Ishikawa (cell line): ENCODE measurements at regions not wholly inside any gene's neighbourhood (a gene's known extent, or its start where the extent isn't known, plus 50 kb on each side); places are given as distances from the start of the nearest gene placed in this dataset.

Experiments used
- CEBPB ChIP-seq: IDR thresholded peaks from 2 replicates; pipeline ENCODE4 v1.6.1; 2012
- EP300 ChIP-seq: IDR thresholded peaks from 2 replicates; pipeline ENCODE4 v1.6.1; 2012; ENCODE audit warnings: borderline replicate concordance
- FOXM1 ChIP-seq: IDR thresholded peaks from 2 replicates; pipeline ENCODE4 v1.6.1; 2012; ENCODE audit warnings: low read depth, borderline replicate concordance
- NFIC ChIP-seq: IDR thresholded peaks from 2 replicates; pipeline ENCODE4 v1.6.1; 2012
- RAD21 ChIP-seq: IDR thresholded peaks from 2 replicates; pipeline ENCODE4 v1.6.1; 2012; ENCODE audit warnings: low read depth
- REST ChIP-seq: IDR thresholded peaks from 2 replicates; pipeline ENCODE4 v1.6.1; 2012; ENCODE audit warnings: low read depth, mild to moderate bottlenecking
- TAF1 ChIP-seq: IDR thresholded peaks from 2 replicates; pipeline ENCODE4 v1.6.1; 2012; ENCODE audit warnings: low read depth, mild to moderate bottlenecking
- TCF12 ChIP-seq: IDR thresholded peaks from 2 replicates; pipeline ENCODE4 v1.6.1; 2012; ENCODE audit warnings: low read depth
- TEAD4 ChIP-seq: IDR thresholded peaks from 2 replicates; pipeline ENCODE4 v1.6.1; 2012
- YY1 ChIP-seq: IDR thresholded peaks from 2 replicates; pipeline ENCODE4 v1.6.1; 2012; ENCODE audit warnings: low read depth
- ZBTB7A ChIP-seq: IDR thresholded peaks from 2 replicates; pipeline ENCODE4 v1.6.1; 2012; ENCODE audit warnings: low read depth
- TF ChIP-seq, protein P1 (sequence below): IDR thresholded peaks from 2 replicates; pipeline ENCODE4 v1.6.1; 2012

- TF ChIP-seq EP300 (no peak), RAD21 (no peak), TAF1 (no peak), YY1 (no peak), CEBPB (no peak), FOXM1 (no peak), REST (no peak), ZBTB7A (no peak), TCF12 (no peak), NFIC (no peak), TEAD4 (no peak)
- TF ChIP-seq, protein P1, sequence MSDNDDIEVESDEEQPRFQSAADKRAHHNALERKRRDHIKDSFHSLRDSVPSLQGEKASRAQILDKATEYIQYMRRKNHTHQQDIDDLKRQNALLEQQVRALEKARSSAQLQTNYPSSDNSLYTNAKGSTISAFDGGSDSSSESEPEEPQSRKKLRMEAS = no peak
These were observed 91.2 kb upstream of the MARCKS start for GRCh38 chr6:113765909-113766308.
